Suppressor macrophage treated with lipopolysaccharide for 4 hours (primary cell): ENCODE measurements at regions not wholly inside any gene's neighbourhood (a gene's known extent, or its start where the extent isn't known, plus 50 kb on each side); places are given as distances from the start of the nearest gene placed in this dataset.
"Not testable (repeated sequence)": the region's sequence is repeated elsewhere in the genome, so short reads cannot be mapped to it uniquely, and the experiment has no call there.

Source experiments
- DNase-seq: peaks from one replicate; pipeline ENCODE4 v3.0.0-alpha.2; 2020

DNA sequence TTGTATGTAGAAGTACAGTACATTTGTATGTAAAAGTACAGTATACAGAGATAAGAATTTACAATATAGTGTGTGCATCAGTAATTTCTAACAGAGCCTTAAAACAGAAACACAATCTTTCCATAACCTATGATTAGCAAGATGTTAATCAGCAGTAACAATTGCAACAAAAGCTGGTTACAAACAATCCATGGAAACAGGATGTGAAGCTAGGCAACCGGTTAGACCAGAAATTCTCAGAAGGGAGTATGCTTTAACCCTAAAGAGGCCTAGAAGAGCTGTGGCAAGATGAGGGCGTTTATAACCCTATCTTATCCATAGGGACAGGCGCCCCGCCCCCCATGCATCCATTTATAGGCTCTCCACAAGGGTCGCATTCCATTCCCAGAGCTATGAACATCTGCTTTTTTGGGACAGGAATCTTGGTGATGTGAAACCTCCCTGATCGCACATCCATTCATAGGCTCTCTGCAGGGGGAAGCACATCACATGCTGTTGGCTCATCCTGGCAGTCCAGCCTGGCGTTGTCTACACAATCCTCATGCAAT, 180.3 kb downstream of the PDGFRA start:
- DNase-seq = not testable (repeated sequence)

DNA sequence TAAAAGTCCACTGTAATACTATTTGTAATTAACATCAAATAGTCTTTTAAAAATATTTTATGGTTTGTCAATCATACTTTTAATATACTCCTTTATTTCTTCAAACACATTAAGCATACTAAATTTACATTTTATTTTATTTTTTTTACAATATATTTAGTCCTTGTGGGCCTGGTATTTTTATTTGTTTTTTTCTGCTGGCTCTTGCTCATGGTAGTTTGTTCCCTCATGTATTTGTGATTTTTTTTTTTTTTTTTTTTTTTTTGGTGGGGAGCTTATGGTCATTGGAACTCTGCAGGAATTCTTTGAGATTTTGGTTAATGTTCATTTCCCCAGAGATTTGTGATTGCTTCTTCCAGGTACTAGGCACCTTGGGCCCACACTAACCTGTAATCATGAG, 185.5 kb downstream of the PDGFRA start:
- DNase-seq = no peak

DNA sequence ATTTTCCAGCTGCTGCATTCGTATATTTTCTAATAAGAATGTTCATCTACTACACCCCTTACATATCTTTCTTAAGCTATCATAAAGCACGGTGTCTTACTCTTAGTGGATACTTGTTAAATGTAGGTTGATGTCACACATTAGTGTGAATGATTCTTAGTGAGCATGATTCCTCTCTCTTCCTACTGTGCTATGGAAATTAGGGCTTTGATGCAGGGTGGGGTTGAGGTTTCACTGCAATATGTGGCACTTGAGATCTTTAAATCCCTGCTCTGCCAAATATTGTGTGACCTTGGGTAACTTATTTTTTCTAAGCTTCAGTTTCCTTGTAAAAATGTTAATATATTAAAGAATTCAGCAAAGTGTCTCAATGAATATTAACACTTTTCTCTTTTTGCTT, 188.4 kb downstream of the PDGFRA start:
- no peak for DNase-seq

DNA sequence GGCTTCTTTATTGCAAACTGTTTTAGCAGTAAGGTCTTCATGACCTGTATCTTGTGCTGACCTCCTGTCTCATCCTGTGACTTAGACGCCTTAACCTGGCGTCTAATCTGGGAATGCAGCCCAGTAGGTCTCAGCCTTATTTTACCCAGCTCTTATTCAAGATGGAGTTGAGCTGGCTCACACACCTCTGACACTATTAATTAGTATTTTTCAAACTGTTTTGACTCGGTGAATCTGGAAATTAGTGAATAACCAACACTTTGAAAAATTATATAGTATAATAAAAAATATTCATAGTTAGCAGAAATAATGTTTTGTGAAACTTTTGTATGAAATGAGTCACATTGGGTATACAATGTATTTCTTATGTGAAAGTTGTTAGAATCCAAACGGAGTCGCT, 189.4 kb downstream of the PDGFRA start:
- DNase-seq = no peak

DNA sequence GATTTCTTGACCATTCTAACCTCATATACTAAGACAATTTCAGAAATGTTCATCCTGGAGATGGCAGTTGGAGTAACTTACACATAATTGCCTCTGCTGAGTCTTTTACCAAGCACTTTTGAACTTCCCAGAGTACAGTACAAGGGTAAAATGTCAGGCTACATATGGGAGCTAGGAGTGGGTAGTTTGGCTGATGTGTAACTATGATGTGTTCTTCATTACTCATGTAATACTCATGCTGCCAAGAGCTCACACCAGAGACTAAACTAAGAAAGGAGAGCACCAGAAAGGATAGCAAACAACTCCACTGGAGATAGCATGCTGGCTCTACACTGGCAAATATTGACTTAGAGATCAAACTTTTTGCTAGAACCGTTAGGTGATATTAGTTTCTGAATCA, 194.0 kb downstream of the PDGFRA start:
- DNase-seq = no peak

DNA sequence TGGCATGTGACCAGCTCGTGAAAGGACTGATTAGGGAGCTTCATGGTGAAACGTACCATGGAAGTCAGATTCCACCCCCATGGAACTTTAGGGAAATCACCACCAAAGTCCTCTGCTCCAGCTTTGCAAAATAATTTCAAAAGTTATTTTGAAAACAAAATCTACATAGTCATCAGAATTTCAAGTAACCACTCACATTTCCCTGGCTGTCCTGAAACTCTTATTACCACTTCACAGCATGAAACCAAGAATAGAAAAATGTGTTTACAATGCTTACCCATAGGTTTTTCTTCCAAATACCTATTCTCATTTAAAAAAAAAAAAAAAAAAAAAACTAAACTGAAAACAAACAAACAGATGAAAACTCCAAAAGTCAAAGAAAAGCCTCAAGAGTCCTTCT, 198.7 kb downstream of the PDGFRA start:
- no peak for DNase-seq

DNA sequence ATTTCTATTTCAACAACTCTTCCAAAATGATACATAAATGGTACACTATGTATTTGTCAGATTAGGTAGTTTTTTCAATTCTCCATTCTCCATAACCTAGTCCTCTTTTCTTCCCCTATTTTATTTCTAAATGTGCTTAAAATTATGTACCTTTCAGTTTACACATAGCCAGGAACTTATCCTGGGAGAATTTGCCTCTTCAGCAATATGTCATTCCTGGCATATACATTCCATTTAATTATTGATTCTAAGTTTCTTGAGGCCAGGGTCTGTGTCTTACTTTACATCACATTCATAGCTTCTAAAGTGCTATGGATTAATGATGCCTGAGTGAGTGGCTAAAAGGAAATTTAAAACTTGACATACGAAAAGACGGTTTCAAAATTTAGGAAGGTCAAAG, 199.8 kb downstream of the PDGFRA start:
- DNase-seq = no peak

DNA sequence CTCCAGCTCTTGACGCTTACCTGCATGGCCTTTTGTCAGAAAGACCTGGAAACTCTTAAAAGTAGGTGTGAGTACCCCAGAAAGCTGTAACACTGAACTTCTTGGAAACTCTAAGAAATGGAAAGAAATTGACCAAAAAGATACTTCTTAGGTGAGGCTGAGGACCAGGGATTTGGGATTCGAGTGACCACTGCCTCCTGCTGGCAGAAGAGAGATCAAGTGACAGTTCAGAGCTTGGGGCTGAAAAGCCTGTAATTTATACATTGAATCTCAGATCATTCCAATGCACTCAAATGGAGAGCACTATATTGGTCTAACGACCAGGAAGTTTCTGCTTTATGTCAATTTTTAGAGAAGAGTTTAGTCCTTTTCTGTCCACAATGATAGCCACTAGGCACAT, 204.6 kb downstream of the PDGFRA start:
- DNase-seq = no peak

DNA sequence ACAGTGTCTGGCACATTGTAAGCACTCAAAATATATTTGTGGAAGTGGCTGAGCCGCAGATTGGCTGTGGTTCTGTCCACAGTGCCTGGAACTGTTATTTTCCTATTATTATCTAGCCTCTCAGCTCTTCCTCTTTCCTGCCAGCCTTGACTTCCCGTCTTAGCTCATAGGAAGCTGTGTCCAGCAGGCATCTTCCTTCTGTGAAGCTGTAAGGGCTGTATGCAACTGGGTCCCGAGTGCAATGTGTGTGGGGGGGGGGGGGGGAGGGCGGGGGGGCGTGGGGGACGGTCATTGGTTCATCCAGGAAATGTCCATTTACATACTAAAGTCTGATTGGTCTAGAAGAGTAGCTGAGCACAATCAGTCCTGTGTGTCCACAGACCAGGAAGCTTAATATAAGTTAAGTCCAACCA, 210.7 kb downstream of the PDGFRA start:
- peak; percentile 59 for DNase-seq

DNA sequence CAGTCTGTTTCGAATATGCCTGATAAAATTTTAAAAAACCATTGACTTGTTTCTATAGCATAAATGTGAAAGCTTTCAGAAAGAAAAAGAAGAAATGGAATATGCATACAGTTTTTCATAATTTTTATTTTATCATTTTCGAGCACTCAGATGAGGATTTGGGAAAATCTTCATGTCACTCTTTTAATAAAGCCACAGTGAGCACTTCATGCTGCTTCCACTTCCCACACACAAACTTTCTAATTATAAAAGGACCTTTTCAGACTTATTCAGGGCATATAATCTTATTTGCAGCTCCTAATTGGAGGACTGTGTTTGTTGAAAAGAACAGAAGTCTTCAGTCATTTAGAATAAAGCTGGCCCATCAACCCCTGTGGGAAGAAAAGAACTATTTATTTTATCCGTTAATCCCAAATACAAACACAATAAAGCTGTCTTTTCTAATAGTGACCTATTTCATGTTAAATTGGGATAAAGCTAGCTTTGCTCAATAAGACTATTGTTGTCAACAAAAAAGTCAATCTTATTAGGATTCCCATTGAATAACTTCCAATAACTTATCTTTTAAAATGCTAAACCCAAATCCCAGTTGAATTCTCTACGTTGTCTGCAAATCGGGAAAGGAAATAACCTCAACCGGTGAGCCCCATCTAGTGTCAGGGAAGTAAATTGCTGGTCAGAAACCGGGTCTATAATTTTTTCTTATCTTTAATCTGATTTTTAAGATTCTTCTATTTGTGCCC, 211.5 kb downstream of the PDGFRA start:
- peak; percentile 48 for DNase-seq

DNA sequence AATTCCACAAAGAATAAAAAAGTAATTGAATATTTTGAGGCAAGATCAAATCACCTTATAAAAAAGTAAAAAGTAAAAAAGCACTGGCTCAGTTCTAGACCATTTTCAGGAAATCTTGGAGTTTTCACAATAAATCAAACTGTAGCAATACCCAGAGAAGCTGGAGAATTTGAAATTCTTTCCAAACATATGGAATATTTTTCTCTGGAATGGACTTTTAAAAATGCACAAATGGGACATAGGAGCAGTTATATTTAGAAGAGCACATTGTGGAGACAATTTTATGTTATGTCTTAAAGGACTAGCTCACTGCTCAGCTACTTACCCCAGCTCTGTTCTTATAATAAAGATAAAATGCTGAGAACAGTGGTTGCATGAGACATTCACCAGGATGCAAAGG, 211.9 kb upstream of the KIT start:
- no peak for DNase-seq

DNA sequence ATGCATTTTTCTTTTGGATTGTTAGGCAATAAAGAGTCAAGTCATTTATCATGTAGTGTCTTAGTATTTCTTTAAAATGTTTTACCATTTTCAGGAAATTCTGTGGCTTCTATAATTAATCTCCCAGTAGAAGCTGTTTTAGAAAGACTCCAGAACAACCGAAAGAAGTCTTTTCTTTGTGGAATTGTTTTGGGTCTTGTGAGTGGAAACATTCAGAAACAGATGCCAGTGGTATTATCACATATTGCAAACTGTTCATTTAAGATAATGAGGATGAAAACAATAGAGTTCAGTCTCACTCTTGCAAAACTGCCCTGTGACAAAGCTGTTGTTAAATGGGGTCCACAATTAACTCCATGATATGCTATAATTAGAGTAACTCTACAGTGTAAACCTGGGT, 211.2 kb upstream of the KIT start:
- no peak for DNase-seq

DNA sequence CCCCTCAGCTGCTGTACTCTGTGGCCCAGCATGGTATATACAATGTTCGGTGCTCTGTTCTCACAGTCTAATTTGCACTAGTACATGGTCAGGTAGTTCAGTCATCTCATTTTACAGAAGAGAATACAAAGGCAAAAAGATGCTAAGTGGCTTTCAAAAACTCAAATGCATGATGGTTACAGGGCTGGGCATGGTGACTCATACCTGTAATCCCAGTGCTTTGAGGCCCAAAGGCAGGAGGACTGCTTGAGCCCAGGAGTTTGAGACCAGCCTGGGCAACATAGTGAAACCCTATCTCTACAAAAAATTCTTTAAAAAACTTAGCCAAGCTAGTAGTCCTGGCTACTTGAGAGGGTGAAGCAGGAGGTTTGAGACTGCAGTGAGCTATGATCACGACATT, 210.5 kb upstream of the KIT start:
- DNase-seq = no peak

DNA sequence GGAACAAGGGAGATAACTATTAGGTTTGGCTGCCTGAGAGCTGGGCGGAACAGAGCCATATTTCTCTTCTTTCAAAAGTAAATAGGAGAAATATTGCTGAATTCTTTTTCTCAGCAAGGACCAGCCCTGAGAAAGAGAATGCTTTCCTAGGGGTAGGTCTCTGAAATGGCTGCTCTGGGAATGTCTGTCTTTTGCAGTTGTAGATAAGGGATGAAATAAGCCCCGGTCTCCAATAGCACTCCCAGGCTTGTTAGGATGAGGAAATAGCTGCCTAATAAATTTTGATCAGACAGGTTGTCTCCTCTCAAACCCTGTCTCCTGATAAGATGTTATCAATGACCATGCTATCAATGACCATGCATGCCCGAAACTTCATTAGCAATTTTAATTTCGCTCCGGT, 207.8 kb upstream of the KIT start:
- no peak for DNase-seq

DNA sequence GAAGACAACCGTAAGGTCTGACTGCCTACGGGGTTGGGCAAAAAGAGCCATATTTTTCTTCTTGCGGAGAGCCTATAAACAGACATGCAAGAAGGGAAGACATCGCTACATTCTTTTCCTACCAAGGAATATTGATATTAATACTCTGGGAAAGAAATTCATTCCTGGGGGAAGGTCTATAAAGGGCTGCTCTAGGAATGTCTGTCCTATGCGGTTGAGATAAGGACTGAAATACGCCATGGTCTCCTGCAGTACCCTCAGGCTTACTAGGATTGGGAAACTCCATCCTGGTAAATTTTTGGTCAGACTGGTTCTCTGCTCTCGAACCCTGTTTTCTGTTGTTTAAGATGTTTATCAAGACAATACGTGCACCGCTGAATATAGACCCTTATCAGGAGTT, 190.8 kb upstream of the KIT start:
- not testable (repeated sequence) for DNase-seq

DNA sequence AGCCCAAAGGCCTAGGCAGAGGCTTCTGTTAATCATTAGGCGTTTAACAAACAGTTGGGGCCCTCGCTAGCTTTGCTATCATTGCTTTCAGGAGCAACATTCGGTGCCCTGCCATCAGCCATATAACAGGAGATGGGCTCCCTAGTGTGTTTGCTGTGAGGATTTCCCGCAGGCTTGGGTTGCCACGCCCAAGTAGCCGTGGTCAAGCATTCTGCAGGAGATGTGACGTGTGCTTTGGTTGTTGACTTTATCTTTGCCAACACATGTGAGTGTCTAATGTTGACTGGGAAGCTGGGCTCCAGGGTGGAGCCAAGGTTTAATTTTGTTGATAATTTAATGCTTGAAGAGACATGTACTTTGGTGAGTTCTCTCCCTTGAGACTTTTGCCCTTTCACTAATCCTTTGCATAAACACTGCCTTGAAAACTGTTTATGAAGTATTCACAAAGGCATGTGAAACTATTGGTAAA, 184.6 kb upstream of the KIT start:
- no peak for DNase-seq

DNA sequence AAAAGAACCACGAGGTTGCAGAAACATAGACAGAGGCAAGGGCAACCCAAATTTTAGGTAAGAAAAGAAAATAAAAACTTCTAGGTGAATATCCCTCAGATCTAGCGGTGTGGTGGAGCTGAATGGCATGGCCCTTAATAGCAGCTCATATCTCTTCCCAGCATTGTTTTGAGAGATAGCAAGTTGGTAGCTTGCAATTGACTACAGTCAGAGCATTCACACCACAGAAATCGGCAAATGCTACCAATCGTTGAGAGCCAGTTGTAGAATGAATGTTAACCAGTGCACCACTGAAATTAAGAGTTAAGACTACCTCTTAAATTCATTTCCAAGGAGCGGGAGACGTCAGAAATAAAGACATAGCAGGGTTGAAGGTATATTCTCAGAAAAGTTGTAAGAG, 184.0 kb upstream of the KIT start:
- DNase-seq = no peak

DNA sequence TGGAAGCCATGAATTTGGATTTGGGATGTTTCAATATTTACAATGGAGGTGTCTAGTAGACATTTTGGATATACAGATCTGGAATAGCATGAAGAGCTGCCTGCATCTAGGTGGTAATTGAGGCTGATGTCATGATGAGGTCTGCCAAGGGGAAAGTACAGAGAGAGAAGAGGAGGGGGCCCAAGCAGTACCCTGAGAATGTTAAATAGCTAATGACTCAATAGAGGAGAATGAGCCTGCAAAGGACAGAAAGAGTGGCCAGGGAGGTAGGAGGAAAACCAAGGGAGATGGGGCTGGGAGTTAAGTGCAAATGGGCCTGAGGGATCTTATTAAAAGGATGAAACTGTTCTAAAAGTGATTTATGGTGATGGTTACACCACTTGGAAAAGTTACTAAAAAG, 182.2 kb upstream of the KIT start:
- DNase-seq = no peak

DNA sequence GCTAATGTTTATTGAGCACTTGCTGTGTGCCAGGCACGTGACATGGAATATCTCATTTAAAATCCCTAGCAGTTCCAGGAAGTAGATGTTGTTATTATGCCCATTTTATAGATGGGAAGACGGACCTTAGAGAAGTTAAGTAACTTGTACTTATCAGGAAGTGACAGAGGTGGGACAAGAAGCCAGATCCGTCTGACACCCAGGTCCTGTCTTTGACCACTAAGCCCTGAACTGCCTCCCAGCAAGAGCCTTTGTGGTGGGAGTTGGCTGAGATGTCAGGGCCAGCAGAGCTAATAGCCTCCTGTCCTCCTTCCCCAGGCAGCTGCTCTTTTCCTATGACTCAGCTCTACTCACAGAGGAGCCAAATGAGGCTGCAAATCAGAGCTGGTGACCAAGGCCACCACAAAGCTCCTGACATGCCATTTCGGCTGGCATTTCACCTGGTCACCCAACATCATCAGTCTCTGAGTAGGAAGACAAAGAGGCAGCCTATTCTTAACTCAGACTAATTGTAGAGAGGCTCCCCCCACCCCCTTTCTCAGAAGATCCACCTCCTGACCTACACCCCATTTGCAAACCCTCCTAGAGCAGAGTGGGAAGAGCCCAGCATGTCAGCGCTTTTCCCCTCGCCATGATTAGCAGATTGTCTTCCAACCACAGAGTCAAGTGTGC, 175.1 kb upstream of the KIT start:
- no peak for DNase-seq

DNA sequence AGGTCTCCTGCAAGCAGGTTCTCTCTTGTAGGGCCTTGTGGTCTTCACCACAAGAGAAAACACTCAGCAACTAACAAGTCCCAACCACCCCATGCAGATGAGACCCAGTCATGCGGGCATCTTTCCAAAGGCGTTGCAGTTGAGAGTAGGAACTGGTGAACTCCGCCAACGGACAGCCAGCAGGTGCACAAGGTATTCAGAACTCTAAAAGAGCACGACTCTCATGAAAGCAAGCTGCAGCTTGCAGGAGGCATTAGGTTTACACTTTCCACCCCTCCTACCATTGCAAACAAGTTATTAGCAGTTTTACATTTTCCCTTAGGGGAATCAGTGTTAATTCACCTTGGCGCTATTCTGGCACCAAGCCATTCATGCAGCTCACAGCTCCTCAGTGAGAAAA, 173.4 kb upstream of the KIT start:
- DNase-seq = no peak

DNA sequence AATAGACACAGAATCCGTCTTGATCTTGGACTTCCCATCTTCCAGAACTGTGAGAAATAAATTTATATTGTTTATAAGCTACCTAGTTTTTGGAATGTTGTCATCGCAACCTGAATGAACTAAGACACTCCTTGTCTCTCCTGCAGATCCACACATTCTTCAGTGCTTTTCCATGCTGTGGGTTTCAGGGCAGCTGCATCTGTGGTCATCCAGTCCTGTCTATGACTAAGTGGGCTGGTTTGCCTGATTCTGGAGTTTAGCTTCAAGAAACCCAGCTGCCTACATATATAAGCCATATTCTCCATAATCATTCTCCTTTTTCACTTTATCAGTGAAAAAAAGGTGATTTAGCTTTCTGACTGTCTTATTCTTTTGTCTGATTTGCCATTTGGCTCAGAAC, 170.3 kb upstream of the KIT start:
- DNase-seq = no peak

DNA sequence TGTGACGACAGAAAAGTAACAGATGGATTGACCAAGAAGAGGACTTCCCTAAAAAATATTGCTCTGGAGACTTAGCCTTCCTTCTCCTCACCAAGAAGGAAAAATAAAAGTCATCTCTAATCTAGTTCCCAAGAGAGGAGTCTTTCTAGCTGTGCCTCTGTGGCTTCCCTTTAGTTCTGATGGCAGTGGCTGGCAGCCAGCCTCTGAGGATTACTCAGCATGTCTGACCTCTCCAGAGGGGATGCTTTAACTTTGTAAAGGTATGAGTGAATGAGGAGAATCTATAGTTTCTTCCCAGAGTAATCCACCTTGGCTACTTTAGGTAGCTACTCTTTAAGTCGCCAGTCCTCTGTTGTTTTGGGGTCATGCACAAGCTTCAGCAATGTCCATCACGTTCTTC, 163.9 kb upstream of the KIT start:
- no peak for DNase-seq

DNA sequence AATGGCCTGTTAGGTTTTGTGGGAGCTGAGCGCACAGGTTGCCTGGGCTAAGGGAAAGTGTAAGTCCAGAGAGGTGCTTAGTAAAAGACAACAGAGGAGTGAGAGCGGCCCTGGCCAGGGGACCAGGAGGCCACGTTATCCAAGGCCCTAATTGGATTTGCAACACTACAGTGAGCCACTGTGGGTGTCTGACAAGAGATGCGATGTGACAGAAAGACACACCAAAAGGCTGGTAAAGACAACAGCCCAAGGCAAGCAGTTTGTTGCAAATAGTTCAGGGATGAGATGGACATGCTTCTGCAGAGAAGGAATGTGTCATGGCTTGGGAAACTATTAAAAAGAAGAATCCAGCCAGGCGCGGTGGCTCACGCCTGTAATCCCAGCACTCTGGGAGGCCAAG, 162.7 kb upstream of the KIT start:
- DNase-seq = no peak

DNA sequence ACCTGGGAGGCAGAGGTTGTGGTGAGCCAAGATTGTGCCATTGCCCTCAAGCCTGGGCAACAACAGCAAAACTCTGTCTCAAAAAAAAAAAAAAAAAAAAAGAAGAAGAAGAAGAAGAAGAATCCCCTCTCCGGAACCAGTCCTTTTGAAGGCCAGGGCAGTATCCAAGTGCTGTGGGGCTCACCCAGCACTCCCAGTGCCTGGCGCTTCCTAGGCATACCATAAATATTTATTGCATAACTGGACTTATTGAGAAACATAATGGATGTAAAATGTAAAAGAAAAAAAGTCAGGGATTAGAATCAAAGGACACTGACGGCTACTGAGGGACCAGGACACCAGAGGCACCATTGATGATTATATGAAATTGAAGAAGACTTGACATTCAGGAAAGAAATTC, 162.1 kb upstream of the KIT start:
- no peak for DNase-seq

DNA sequence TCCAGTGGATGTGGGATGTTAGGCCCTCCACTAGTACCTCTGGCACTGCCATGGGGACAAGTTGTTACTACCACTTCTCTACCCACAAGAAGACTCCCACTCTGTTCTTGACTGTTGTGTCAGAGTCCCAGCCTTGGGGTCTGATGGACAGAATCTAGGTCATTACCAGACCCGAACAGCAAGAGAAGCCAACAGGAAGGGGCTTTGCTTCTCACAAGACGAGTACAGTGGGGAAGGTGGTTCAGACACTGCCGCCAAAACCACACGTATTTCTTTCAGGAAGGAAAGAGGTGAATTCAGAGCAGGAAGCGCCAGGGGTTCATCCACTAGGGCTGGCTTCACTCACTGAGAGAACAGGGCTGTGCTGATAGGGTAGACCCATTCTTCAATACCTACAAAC, 161.3 kb upstream of the KIT start:
- no peak for DNase-seq
